GM12891 (cell line): ENCODE measurements at regions not wholly inside any gene's neighbourhood (a gene's known extent, or its start where the extent isn't known, plus 50 kb on each side); places are given as distances from the start of the nearest gene placed in this dataset.

ENCODE experiments used
- DNase-seq: peaks from one replicate; pipeline ENCODE4 v3.0.0; 2011; ENCODE audit warnings: low spot score; ENCODE audit not compliant: insufficient read length
- FAIRE-seq: peaks from 2 replicates; lab custom pipeline; 2011; peaks lifted over from hg19 to GRCh38; lab: Jason Lieb, UNC
- PAX5 ChIP-seq: IDR thresholded peaks from 2 replicates; pipeline ENCODE4 v1.6.1; 2011; ENCODE audit warnings: low read length, moderate library complexity, mild to moderate bottlenecking; ENCODE audit not compliant: insufficient read depth, severe bottlenecking
- POLR2A ChIP-seq: IDR thresholded peaks from 2 replicates; pipeline ENCODE4 v1.6.1; 2011; ENCODE audit warnings: low read depth, low read length, control low read depth
- POLR2AphosphoS5 ChIP-seq: IDR thresholded peaks from 2 replicates; pipeline ENCODE4 v1.6.1; 2011; ENCODE audit warnings: low read depth, low read length, control low read depth
- POU2F2 ChIP-seq: IDR thresholded peaks from 2 replicates; pipeline ENCODE4 v1.6.1; 2011; ENCODE audit warnings: low read depth, mild to moderate bottlenecking, control low read depth, low read length, moderate library complexity
- SPI1 ChIP-seq: IDR thresholded peaks from 2 replicates; pipeline ENCODE4 v1.6.1; 2011; ENCODE audit warnings: low read depth, low read length, control low read depth
- TAF1 ChIP-seq: IDR thresholded peaks from 2 replicates; pipeline ENCODE4 v1.6.1; 2011; ENCODE audit warnings: low read depth, low read length, control low read depth

DNA sequence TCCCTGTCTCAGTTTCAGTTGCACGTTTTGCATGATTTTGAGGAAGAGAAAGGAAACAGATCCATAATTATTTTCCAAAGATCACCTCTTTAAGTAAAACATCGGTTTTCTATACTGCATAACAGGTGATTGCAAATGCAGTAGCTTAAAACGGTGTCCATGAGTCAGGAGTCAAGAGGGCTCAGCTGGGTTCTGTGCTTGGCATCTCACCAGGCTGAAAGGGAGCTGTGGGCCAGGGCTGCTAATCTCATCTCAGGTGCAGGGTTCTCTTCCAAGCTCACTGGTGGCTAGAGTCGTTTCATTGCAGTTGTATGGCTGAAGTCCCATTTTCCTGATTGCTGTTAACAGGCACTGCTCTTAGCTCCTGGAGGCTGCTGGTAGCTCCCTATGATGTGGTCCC, 57.0 kb upstream of the PRKCQ start:
- no peak for DNase-seq
- FAIRE-seq = no peak
- TF ChIP-seq POU2F2 (no peak), SPI1 (no peak), POLR2A (no peak), POLR2AphosphoS5 (no peak), PAX5 (no peak), TAF1 (no peak)

DNA sequence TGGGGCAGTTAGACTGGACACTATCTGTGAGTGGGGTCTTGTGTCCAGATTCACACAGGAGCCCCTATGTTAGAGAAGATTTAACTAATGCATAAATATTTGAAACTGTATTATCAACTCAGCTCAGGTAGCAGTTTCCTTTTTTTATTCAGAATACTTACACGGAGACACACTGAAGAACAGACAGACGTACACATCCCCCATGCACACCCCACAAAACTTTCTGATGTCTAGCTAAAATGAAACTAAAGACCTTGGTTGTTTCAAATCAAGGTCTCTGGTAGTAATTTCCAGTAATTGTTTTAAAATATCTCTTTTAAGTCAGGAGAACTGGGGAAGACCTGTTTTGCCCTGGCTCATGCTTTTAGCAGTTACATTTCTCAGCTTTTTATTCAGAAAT, 55.7 kb upstream of the PRKCQ start:
- DNase-seq = no peak

More for the DNA sequence above, 55.7 kb upstream of the PRKCQ start:
- FAIRE-seq = no peak
- no peak for TF ChIP-seq POLR2AphosphoS5
- TF ChIP-seq PAX5 = no peak
- no peak for TF ChIP-seq TAF1
- TF ChIP-seq POU2F2 = no peak
- TF ChIP-seq POLR2A = no peak
- TF ChIP-seq SPI1 = no peak
